Right renal pelvis (tissue), 4 donors: ENCODE measurements at regions not wholly inside any gene's neighbourhood (a gene's known extent, or its start where the extent isn't known, plus 50 kb on each side); places are given as distances from the start of the nearest gene placed in this dataset.

Experiments
- DNase-seq, 4 donors: peaks; one replicate each; pipeline ENCODE4 v3.0.0-alpha.2; 2013; ENCODE audit warnings: low read depth in 4 of 4, low spot score in 3 of 4, missing footprints in 1 of 4

DNA sequence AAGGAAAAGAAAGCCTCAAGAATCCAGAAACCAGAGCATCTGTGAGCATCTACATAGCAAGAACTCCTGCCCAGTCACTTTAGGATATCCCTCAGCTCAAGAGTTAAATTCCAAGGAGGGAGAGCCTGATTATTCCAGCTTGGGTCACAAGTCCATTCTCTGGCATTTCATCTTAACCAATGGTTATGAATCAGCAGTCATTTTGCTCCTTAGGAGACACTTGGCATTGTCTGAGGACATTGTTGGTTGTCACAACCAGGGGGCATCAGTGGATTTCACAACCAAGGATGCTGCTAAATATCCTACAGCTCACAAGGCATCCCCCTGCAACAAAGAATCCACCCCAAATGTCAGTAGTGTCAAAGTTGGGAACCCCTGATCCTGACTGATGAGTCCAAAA, 51.0 kb upstream of the LMCD1 start:
- DNase-seq, result no peak

DNA sequence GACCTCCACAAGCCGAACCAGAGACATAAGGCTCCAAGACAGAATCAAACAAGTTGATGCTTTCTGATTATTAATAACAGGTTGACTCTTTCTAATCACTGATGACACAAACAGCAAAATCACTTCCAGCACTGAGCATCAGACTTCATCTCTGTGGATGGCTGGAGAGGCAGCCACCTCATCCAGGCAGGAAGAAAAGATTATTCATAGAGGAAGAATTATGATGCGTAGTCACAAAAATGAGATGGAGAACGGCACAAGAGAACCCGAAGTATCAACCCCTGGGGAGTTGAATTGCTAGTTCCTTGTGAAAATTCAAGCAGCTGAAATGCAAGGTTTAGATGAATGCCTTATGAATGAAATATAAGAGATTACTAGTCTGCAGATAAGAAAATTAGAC, 49.9 kb upstream of the LMCD1 start:
- DNase-seq, result no peak
